CD4-positive, alpha-beta T cell (primary cell): ENCODE measurements at regions not wholly inside any gene's neighbourhood (a gene's known extent, or its start where the extent isn't known, plus 50 kb on each side); places are given as distances from the start of the nearest gene placed in this dataset.

Experiments used
- ATAC-seq: fragments of 200-7000 bp; cut with Tn5 transposase; one replicate; pipeline ENCODE4 v1.10.0; 2022; ENCODE audit warnings: mild to moderate bottlenecking; ENCODE audit not compliant: poor library complexity
- CTCF ChIA-PET: fragments of 350-600 bp; sonication (Branson Sonifier 250); formaldehyde crosslinking; loops from one replicate; lab custom pipeline; 2021; ENCODE audit warnings: antibody characterized with exemption, inconsistent platforms; lab: Charles Lee
- POLR2A ChIA-PET: fragments of 350-600 bp; sonication (Branson Sonifier 250); formaldehyde crosslinking; loops from one replicate; lab custom pipeline; 2021; ENCODE audit warnings: antibody characterized with exemption, inconsistent platforms; lab: Charles Lee
- DNase-seq, 14 experiments: peaks; one replicate each; pipeline ENCODE4 v3.0.0-alpha.2; 2013 to 2020; ENCODE audit warnings: mixed read lengths in 2 of 14
- H3K27ac ChIP-seq, 2 donors: one replicate each; pipeline versions ENCODE4 v1.5.1 to v1.7.0; 2013; ENCODE audit warnings: low read length in 2 of 2, low read depth in 1 of 2, mild to moderate bottlenecking in 1 of 2
- H3K27me3 ChIP-seq, 2 experiments: 1 replicate in 1 of 2; 2 replicates in 1 of 2; pipeline versions ENCODE4 v1.6.1 to v1.7.0; 2013; ENCODE audit warnings: low read length in 2 of 2, control low read depth in 1 of 2, mild to moderate bottlenecking in 1 of 2, moderate library complexity in 1 of 2; ENCODE audit not compliant: insufficient read depth in 2 of 2, control insufficient read depth in 1 of 2
- H3K36me3 ChIP-seq: one replicate; pipeline ENCODE4 v1.6.1; 2013; ENCODE audit warnings: low read length, control low read depth; ENCODE audit not compliant: insufficient read depth
- H3K4me1 ChIP-seq: one replicate; pipeline ENCODE4 v1.6.1; 2013; ENCODE audit warnings: low read length, control low read depth; ENCODE audit not compliant: insufficient read depth
- H3K4me3 ChIP-seq: one replicate; pipeline ENCODE4 v1.5.1; 2013; ENCODE audit warnings: mild to moderate bottlenecking, low read length, moderate library complexity
- H3K9me3 ChIP-seq, 2 experiments: 1 replicate in 1 of 2; 2 replicates in 1 of 2; pipeline versions ENCODE4 v1.6.1 to v1.7.0; 2013; ENCODE audit warnings: low read length in 2 of 2, mild to moderate bottlenecking in 2 of 2, control low read depth in 1 of 2, moderate library complexity in 1 of 2; ENCODE audit not compliant: control insufficient read depth in 1 of 2, insufficient read depth in 1 of 2
- H3K27ac Mint-ChIP-seq: one replicate; pipeline ENCODE4 v1.8.0; 2020; ENCODE audit warnings: mixed read lengths
- H3K27me3 Mint-ChIP-seq: one replicate; pipeline ENCODE4 v1.8.0; 2021; ENCODE audit warnings: mixed read lengths
- H3K36me3 Mint-ChIP-seq: one replicate; pipeline ENCODE4 v1.8.0; 2021; ENCODE audit warnings: low read depth, mixed read lengths
- H3K4me1 Mint-ChIP-seq: one replicate; pipeline ENCODE4 v1.8.0; 2021; ENCODE audit warnings: low read depth, mixed read lengths
- H3K4me3 Mint-ChIP-seq: one replicate; pipeline ENCODE4 v1.8.0; 2020; ENCODE audit warnings: mild to moderate bottlenecking, mixed read lengths
- H3K9me3 Mint-ChIP-seq: one replicate; pipeline ENCODE4 v1.8.0; 2020; ENCODE audit warnings: mixed read lengths
- intact Hi-C, 2 experiments: fragments of 100-400 bp; cut with DNase I in 1 of 2; cut with micrococcal nuclease in 1 of 2; formaldehyde crosslinking; loops; one replicate each; pipeline versions ENCODE4 v1.15.1 to v1.9.0; 2023 to 2025; cut with DNase I, micrococcal nuclease
- TF ChIP-seq, protein P1 (sequence below): fragments of 200-600 bp; IDR thresholded peaks from one replicate; pipeline ENCODE4 v1.8.0; 2022; ENCODE audit warnings: antibody characterized with exemption, mild to moderate bottlenecking

DNA sequence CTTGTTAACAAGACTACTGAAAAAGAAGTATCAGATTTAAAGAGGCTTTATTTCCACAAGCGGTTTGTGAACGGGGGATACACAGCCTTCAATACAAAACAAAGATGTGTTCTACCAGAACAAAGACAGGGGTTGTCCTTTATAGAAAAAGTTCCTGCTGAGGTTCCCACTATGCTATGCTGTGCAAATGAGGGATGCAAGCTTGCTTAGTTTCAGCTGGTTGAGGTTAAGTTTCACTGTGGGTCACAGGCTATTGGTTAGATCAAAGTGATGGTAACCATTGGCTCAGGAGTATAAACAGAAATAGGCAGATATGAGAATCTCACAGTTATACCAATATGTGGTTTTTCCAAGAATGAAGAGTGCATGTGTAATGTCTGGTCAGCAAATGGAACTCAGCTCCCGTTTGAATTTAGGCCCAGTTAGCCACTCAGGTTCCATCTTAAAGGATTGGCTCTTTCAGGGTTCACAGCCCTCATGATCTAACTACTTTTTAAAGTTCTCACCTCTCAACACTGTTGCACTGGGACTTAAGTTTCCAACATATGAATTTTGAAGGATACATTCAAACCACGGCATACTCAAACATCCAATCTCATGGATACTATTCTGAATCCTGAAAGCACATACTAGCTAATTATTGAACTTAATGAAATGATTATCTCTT, 215.4 kb upstream of the DCN start:
- Histone ChIP-seq H3K9me3 (no peaks in the 10 kb centered on the region), H3K27me3 (no peaks in the 10 kb centered on the region), H3K4me1 (no peaks in the 10 kb centered on the region), H3K36me3 (no peaks in the 10 kb centered on the region), H3K27ac (no peak overlapping the region), H3K4me3 (no peak overlapping the region)
- Mint-ChIP-seq H3K4me3 (no peak overlapping the region), H3K9me3 (no peaks in the 10 kb centered on the region), H3K27ac (no peak overlapping the region), H3K27me3 (no peaks in the 10 kb centered on the region), H3K36me3 (no peaks in the 10 kb centered on the region), H3K4me1 (no peaks in the 10 kb centered on the region)
- CTCF ChIA-PET, result no interaction called here
- no peak for DNase-seq
- ATAC-seq, result no peak
- TF ChIP-seq, protein P1, sequence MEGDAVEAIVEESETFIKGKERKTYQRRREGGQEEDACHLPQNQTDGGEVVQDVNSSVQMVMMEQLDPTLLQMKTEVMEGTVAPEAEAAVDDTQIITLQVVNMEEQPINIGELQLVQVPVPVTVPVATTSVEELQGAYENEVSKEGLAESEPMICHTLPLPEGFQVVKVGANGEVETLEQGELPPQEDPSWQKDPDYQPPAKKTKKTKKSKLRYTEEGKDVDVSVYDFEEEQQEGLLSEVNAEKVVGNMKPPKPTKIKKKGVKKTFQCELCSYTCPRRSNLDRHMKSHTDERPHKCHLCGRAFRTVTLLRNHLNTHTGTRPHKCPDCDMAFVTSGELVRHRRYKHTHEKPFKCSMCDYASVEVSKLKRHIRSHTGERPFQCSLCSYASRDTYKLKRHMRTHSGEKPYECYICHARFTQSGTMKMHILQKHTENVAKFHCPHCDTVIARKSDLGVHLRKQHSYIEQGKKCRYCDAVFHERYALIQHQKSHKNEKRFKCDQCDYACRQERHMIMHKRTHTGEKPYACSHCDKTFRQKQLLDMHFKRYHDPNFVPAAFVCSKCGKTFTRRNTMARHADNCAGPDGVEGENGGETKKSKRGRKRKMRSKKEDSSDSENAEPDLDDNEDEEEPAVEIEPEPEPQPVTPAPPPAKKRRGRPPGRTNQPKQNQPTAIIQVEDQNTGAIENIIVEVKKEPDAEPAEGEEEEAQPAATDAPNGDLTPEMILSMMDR, result no peak
- intact Hi-C loops, result no loop called here
- POLR2A ChIA-PET, result no interaction called here

DNA sequence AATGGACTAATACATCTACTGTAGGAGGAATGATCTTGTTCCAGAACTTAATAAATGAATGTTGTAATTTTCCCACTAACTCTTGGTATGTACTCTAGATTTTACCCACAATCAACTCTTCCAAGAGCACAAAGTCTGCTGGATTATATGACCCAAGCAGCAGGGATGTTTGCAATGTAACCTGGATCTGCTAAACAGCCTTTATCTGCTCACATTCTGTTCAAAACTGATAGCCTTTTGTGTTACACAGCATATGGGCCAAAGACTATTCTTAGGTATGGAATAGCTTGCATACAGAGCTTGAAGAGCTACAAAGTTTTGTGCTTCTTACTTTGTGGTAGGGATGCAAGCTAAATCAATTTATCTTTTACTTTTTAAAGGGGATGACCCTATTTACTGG, 213.7 kb upstream of the DCN start:
- H3K27ac Mint-ChIP-seq, result no peak overlapping the region
- Histone ChIP-seq H3K4me3 (no peak overlapping the region), H3K36me3 (no peaks in the 10 kb centered on the region), H3K27ac (no peak overlapping the region), H3K4me1 (no peaks in the 10 kb centered on the region), H3K27me3 (no peaks in the 10 kb centered on the region), H3K9me3 (no peaks in the 10 kb centered on the region)
- TF ChIP-seq, protein P1, result no peak
- H3K27me3 Mint-ChIP-seq, result no peaks in the 10 kb centered on the region
- no peak overlapping the region for H3K4me3 Mint-ChIP-seq
- H3K9me3 Mint-ChIP-seq, result no peaks in the 10 kb centered on the region
- no peak for DNase-seq
- ChIA-PET POLR2A (no interaction called here), CTCF (interaction anchor here (2.0 kb wide), 1 partner anchor 14 kb away, joined by 6 read pairs; no protein-coding TSS in a partner anchor)
- ATAC-seq, result no peak
- no peaks in the 10 kb centered on the region for H3K36me3 Mint-ChIP-seq
- intact Hi-C loops, result no loop called here
- no peaks in the 10 kb centered on the region for H3K4me1 Mint-ChIP-seq

DNA sequence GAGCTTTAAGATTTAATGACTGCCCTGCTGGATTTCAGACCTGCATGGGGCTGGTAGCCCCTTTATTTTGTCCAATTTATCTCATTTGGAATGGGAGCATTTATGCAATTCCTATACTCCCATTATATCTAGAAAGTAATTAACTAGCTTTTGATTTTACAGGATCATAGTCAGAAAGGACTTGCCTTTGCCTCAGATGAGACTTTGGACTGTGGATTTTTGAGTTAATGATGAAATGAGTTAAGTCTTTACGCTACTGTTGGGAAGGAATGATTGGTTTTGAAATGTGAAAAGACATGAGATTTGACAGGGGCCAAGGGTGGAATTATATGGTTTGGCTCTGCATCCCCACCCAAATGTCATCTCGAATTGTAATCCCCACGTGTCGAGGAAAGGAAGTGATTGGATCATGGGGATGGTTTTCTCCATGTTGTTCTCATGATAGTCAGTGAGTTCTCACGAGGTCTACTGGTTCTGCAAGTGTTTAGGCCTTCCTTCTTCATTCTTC, 213.1 kb upstream of the DCN start:
- no peak for ATAC-seq
- ChIA-PET POLR2A (no interaction called here), CTCF (interaction anchor here (2.0 kb wide), 1 partner anchor 14 kb away, joined by 6 read pairs; no protein-coding TSS in a partner anchor)
- no peaks in the 10 kb centered on the region for H3K36me3 ChIP-seq
- no peak overlapping the region for H3K27ac ChIP-seq
- H3K27me3 Mint-ChIP-seq, result no peaks in the 10 kb centered on the region
- DNase-seq, result no peak
- intact Hi-C loops, result no loop called here
- H3K27me3 ChIP-seq, result no peaks in the 10 kb centered on the region
- no peaks in the 10 kb centered on the region for H3K4me1 Mint-ChIP-seq
- no peak overlapping the region for H3K4me3 Mint-ChIP-seq
- TF ChIP-seq, protein P1, result no peak
- no peak overlapping the region for H3K27ac Mint-ChIP-seq
- no peaks in the 10 kb centered on the region for H3K4me1 ChIP-seq
- no peaks in the 10 kb centered on the region for H3K9me3 ChIP-seq
- H3K4me3 ChIP-seq, result no peak overlapping the region
- peaks cover under 1% of the 10 kb centered on the region for H3K9me3 Mint-ChIP-seq
- no peaks in the 10 kb centered on the region for H3K36me3 Mint-ChIP-seq
